Caco-2 (cell line): ENCODE measurements at regions not wholly inside any gene's neighbourhood (a gene's known extent, or its start where the extent isn't known, plus 50 kb on each side); places are given as distances from the start of the nearest gene placed in this dataset.

Source experiments
- BruUV-seq: library from RNA; stranded (reverse); fragments of 400-500 nt; replicated peaks from 2 replicates; lab custom pipeline; 2021; lab: Mats Ljungman, UMichigan
- CTCF ChIA-PET: fragments of 300-600 bp; sonication (Branson Sonifier 250); formaldehyde crosslinking; loops from one replicate; lab custom pipeline; 2022; ENCODE audit warnings: antibody characterized with exemption; lab: Charles Lee
- POLR2A ChIA-PET: fragments of 300-600 bp; sonication (Branson Sonifier 250); formaldehyde crosslinking; loops from one replicate; lab custom pipeline; 2022; ENCODE audit warnings: antibody characterized with exemption; lab: Charles Lee
- DNase-seq, 2 experiments: peaks; one replicate each; pipeline versions ENCODE4 v3.0.0 to v3.0.0-alpha.2; 2020 to 2022
- H3K27me3 ChIP-seq: replicated peaks from 2 replicates; pipeline ENCODE4 v1.6.0; 2011; ENCODE audit warnings: low read length; ENCODE audit not compliant: control insufficient read depth, insufficient read depth
- H3K36me3 ChIP-seq: 2 replicates; pipeline ENCODE4 v1.5.1; 2011; ENCODE audit warnings: low read length; ENCODE audit not compliant: control insufficient read depth, insufficient read depth
- H3K4me1 ChIP-seq: fragments of 250-450 bp; sonication (Bioruptor Pico); 2 replicates; pipeline ENCODE4 v1.5.1; 2020; ENCODE audit warnings: mild to moderate bottlenecking
- H3K4me3 ChIP-seq: 2 replicates; pipeline ENCODE4 v1.5.1; 2011; ENCODE audit warnings: low read depth, mild to moderate bottlenecking, control low read depth, low read length
- H3K9me3 ChIP-seq: fragments of 250-450 bp; sonication (Bioruptor Pico); 2 replicates; pipeline ENCODE4 v1.5.1; 2020; ENCODE audit warnings: mild to moderate bottlenecking, moderate library complexity
- H3K27ac Mint-ChIP-seq: one replicate; pipeline ENCODE4 v1.8.0; 2022; ENCODE audit warnings: mixed read lengths; ENCODE audit not compliant: unreplicated experiment
- H3K27me3 Mint-ChIP-seq: one replicate; pipeline ENCODE4 v1.8.0; 2022; ENCODE audit warnings: mixed read lengths; ENCODE audit not compliant: insufficient read depth, unreplicated experiment
- H3K36me3 Mint-ChIP-seq: one replicate; pipeline ENCODE4 v1.8.0; 2022; ENCODE audit warnings: mild to moderate bottlenecking, mixed read lengths; ENCODE audit not compliant: insufficient read depth, unreplicated experiment
- H3K4me1 Mint-ChIP-seq: one replicate; pipeline ENCODE4 v1.8.0; 2022; ENCODE audit warnings: low read depth, mixed read lengths; ENCODE audit not compliant: unreplicated experiment
- H3K4me3 Mint-ChIP-seq: one replicate; pipeline ENCODE4 v1.8.0; 2022; ENCODE audit warnings: mild to moderate bottlenecking, moderate library complexity, mixed read lengths; ENCODE audit not compliant: unreplicated experiment
- H3K9me3 Mint-ChIP-seq: one replicate; pipeline ENCODE4 v1.8.0; 2022; ENCODE audit warnings: mixed read lengths; ENCODE audit not compliant: unreplicated experiment
- CTCF ChIP-seq, 2 experiments: fragments of 200-600 bp in 1 of 2; IDR thresholded peaks; 1 replicate in 1 of 2; 2 replicates in 1 of 2; pipeline versions ENCODE4 v1.5.1 to v1.8.0; 2011 to 2022; ENCODE audit warnings: antibody characterized with exemption in 1 of 2, control low read depth in 1 of 2, inconsistent platforms in 1 of 2, low read depth in 1 of 2, low read length in 1 of 2, mild to moderate bottlenecking in 1 of 2, moderate library complexity in 1 of 2; ENCODE audit not compliant: insufficient read depth in 1 of 2, severe bottlenecking in 1 of 2, unreplicated experiment in 1 of 2
- intact Hi-C: fragments of 100-400 bp; cut with micrococcal nuclease; formaldehyde crosslinking; loops from one replicate; pipeline ENCODE4 v1.10.0; 2022; ENCODE audit not compliant: unreplicated experiment

GRCh38 chr4:176529574-176529973 is 209.8 kb downstream of the SPCS3 start:
- H3K4me1 ChIP-seq: no peaks in the 10 kb centered on the region; the same call in 1 of the 2 replicates
- no peaks in the 10 kb centered on the region for H3K9me3 ChIP-seq
- Mint-ChIP-seq H3K4me1 (no peaks in the 10 kb centered on the region), H3K27ac (no peak overlapping the region), H3K27me3 (peaks cover 7% of the 10 kb centered on the region), H3K36me3 (no peaks in the 10 kb centered on the region), H3K4me3 (no peak overlapping the region), H3K9me3 (no peaks in the 10 kb centered on the region)
- no peak for TF ChIP-seq CTCF (IDR thresholded peaks at IDR 0.05; ENCODE audit: insufficient read depth in 1 of 2, low read depth in 1 of 2, low read length in 1 of 2, severe bottlenecking in 1 of 2, unreplicated experiment in 1 of 2)
- H3K27me3 ChIP-seq: no peaks in the 10 kb centered on the region
- ChIA-PET POLR2A (no interaction called here), CTCF (no interaction called here)
- no peak overlapping the region for H3K4me3 ChIP-seq
- DNase-seq: no peak
- no TSS peak for BruUV-seq
- H3K36me3 ChIP-seq: no peaks in the 10 kb centered on the region
- intact Hi-C loops: no loop called here

GRCh38 chr4:176533159-176533558 is 213.4 kb downstream of the SPCS3 start:
- no peak overlapping the region for H3K4me3 Mint-ChIP-seq
- TF ChIP-seq CTCF (IDR thresholded peaks at IDR 0.05; ENCODE audit: insufficient read depth in 1 of 2, low read depth in 1 of 2, low read length in 1 of 2, severe bottlenecking in 1 of 2, unreplicated experiment in 1 of 2): no peak
- intact Hi-C loops: no loop called here
- no peaks in the 10 kb centered on the region for H3K27me3 ChIP-seq
- H3K27ac Mint-ChIP-seq: no peak overlapping the region
- no peaks in the 10 kb centered on the region for H3K36me3 ChIP-seq
- no peak overlapping the region for H3K4me3 ChIP-seq
- no peaks in the 10 kb centered on the region for H3K9me3 ChIP-seq
- no peaks in the 10 kb centered on the region for H3K36me3 Mint-ChIP-seq
- POLR2A ChIA-PET: no interaction called here
- H3K27me3 Mint-ChIP-seq: peaks cover 5% of the 10 kb centered on the region
- no peaks in the 10 kb centered on the region; the same call in 1 of the 2 replicates for H3K4me1 ChIP-seq
- no peak for DNase-seq
- BruUV-seq: no TSS peak
- CTCF ChIA-PET: no interaction called here
- H3K4me1 Mint-ChIP-seq: no peaks in the 10 kb centered on the region
- no peaks in the 10 kb centered on the region for H3K9me3 Mint-ChIP-seq

- BruUV-seq: no TSS peak
- no peak for DNase-seq
- intact Hi-C loops: no loop called here
- Mint-ChIP-seq H3K27me3 (peaks cover 5% of the 10 kb centered on the region), H3K9me3 (no peaks in the 10 kb centered on the region), H3K27ac (no peak overlapping the region), H3K4me1 (no peaks in the 10 kb centered on the region), H3K4me3 (no peak overlapping the region), H3K36me3 (no peaks in the 10 kb centered on the region)
- Histone ChIP-seq H3K9me3 (no peaks in the 10 kb centered on the region), H3K4me1 (no peaks in the 10 kb centered on the region), H3K4me3 (no peak overlapping the region), H3K36me3 (no peaks in the 10 kb centered on the region), H3K27me3 (no peaks in the 10 kb centered on the region)
- CTCF ChIA-PET: no interaction called here
- TF ChIP-seq CTCF (IDR thresholded peaks at IDR 0.05; ENCODE audit: insufficient read depth in 1 of 2, low read depth in 1 of 2, low read length in 1 of 2, severe bottlenecking in 1 of 2, unreplicated experiment in 1 of 2): no peak
- POLR2A ChIA-PET: no interaction called here
Observed at GRCh38 chr4:176534566-176534965, 214.8 kb downstream of the SPCS3 start.
